HG03575 (cell line): ENCODE measurements at regions not wholly inside any gene's neighbourhood (a gene's known extent, or its start where the extent isn't known, plus 50 kb on each side); places are given as distances from the start of the nearest gene placed in this dataset.
"Not testable (repeated sequence)": the region's sequence is repeated elsewhere in the genome, so short reads cannot be mapped to it uniquely, and the experiment has no call there.

Experiments used
- ATAC-seq: cut with Tn5 transposase; IDR thresholded peaks from one replicate; pipeline ENCODE4 v1.9.1; 2021; ENCODE audit not compliant: unreplicated experiment, insufficient number of reproducible peaks, low FRiP score; ENCODE audit errors: extremely low read depth

DNA sequence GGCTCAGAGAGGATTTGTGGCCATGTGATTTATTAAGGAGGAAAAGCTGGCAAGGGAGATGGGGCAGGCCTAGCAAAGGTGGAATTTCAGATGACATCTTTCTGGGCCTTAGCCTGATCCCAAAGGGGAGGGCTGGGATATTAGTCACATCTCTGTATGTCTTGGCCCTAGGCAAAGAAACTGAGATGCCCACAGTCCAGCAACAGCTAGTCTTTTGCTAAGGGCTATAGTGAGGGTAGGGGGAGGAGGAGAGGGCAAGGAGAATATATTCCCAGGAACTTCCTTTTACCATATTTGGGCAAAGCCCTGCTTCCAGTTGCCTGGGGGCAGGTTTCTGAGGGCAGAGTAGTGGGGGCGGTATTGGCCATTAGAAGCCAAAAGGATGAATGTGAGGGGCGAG, 209.8 kb upstream of the NR3C2 start:
- no peak for ATAC-seq

DNA sequence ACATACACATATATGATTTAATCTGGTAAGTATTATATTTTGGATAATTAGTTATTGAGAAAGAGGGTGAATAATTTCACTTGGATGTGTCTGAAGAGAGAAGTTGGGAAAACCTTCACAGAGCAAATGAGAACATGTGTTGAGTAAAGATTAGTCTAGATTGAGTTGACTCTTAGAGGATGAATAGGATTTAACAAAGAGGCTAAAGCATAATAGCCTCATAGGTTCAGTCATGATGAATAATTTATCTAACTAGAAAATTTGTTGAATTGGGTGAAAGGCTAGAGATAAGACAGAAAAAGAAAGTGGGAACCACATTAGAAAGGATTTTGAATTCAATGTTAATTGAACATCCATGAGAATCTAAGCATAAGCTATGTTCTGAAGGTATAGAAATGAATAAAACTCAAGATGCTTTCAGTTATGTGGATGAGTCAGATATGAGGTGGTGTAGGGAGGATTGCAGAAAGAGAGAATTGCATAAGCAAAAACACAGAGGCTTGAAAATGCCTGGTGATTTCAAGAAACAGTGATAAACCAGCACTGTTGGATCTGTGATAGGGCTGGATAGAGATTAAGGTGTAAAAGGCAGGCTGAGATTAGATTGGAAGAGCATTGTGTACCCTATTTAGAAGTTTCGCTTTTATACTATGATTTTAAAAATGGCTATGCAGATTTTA, 207.6 kb upstream of the NR3C2 start:
- no peak for ATAC-seq

GRCh38 chr4:148643851-148644250, 201.6 kb upstream of the NR3C2 start:
- no peak for ATAC-seq

- ATAC-seq: no peak
Observed at GRCh38 chr4:148642907-148643306, 200.7 kb upstream of the NR3C2 start.

GRCh38 chr4:148638079-148638478, 195.9 kb upstream of the NR3C2 start:
- not testable (repeated sequence) for ATAC-seq

DNA sequence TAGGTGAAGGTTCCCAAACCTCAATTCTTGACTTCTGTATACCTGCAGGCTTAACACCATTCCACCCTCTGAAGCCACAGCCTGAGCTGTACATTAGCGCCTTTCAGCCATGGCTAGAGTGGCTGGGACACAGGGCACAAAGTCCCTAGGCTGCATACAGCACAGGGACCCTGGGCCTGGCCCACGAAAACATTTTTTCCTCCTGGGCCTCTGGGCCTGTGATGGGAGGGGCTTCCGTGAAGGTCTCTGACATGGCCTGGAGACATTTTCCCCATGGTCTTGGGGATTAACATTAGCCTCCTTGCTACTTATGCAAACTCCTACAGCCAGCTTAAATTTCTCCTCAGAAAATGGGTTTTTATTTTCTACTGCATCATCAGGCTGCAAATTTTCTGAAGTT, 195.2 kb upstream of the NR3C2 start:
- not testable (repeated sequence) for ATAC-seq

- no peak for ATAC-seq
Observed at GRCh38 chr4:148634476-148634875, 192.3 kb upstream of the NR3C2 start.

GRCh38 chr4:148633720-148634119, 191.5 kb upstream of the NR3C2 start:
- ATAC-seq: no peak

- ATAC-seq: no peak
Observed at GRCh38 chr4:148632476-148632875, 190.3 kb upstream of the NR3C2 start.

DNA sequence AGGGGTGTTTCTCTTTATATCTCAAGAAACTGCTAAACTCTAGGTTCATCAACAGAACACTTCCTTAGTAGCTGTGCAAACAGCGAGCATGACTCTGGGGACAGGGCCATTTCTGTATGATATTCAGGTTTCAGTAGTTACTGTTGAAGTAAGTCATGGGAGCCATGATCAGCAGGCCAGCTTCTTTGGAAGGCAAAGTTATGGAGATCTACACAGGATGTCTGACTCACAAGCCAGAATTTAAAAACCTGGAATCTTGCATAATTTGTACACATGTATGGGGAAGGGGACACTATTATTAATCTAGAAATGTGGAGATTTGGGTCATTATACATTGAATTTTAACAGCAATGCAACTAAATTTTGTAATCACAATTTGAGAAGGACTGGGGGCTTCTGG, 187.8 kb upstream of the NR3C2 start:
- ATAC-seq: no peak

GRCh38 chr4:148618856-148619255, 176.6 kb upstream of the NR3C2 start:
- ATAC-seq: no peak

- no peak for ATAC-seq
Observed at GRCh38 chr4:148608968-148609367, 166.8 kb upstream of the NR3C2 start.

DNA sequence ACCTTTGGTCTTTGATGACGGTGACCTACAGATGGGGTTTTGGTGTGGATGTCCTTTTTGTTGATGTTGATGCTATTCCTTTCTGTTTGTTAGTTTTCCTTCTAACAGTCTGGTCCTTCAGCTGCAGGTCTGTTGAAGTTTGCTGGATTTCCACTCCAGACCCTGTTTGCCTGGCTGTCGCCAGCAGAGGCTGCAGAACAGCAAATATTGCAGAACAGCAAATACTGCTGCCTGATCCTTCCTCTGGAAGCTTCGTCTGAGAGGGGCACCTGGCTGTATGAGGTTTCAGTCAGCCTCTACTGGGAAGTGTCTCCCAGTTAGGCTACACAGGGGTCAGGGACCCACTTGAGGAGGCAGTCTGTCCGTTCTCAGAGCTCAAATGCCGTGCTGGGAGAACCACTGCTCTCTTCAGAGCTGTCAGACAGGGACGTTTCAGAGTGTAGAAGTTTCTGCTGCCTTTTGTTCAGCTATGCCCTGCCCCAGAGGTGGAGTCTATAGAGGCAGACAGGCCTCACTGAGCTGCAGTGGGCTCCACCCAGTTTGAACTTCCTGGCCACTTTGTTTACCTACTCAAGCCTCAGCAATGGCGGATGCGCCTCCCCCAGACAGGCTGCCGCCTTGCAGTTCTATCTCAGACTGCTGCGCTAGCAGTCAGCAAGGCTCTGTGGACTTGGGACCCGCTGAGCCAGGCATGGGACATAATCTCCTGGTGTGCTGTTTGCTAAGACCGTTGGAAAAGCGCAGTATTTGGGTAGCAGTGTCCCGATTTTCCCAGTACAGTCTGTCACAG, 156.4 kb upstream of the NR3C2 start:
- ATAC-seq: not testable (repeated sequence)

- ATAC-seq: no peak
Observed at GRCh38 chr4:148589182-148589581, 147.0 kb upstream of the NR3C2 start.

GRCh38 chr4:148575577-148575976, 133.4 kb upstream of the NR3C2 start:
- no peak for ATAC-seq

- no peak for ATAC-seq
Observed at GRCh38 chr4:148574911-148575310, 132.7 kb upstream of the NR3C2 start.

DNA sequence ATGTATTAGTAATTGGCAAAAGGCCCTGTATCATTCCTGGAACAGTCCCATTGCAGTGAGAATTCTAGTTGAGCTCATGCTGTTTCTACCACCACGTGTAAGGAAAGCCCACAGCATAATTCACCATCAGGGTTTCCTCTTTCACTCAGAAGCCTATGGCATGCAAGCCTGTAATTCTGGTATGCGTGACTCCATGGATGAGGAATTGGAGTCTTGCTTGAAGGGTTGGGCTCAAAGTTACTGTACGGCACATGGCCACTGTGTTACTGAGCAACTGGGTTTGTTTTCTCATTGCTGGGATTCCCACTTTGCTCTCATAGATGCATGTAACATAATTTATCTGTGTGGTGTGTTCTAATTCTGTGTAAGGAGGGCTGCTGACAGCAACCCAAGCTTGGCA, 132.3 kb upstream of the NR3C2 start:
- no peak for ATAC-seq

GRCh38 chr4:148574066-148574465, 131.9 kb upstream of the NR3C2 start:
- ATAC-seq: no peak

DNA sequence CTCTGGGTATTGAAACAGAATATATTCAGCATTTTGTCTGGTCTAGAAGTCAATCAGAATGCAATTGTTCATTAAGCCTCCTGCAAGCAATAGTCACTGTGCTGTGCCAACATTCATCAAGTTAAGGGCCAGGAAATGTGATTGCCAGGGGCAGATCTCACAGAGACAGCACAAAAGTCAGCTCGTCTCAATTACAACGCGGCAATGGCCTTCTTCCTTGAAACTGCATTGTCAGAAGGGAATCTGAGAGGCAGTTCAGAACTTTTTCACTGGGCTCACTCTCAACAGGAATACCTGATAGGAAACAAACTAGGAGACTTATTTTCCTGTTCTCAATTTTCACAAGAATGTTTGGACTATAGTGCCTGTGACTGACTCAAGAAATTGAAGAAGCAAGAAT, 131.1 kb upstream of the NR3C2 start:
- no peak for ATAC-seq

- no peak for ATAC-seq
Observed at GRCh38 chr4:148565801-148566200, 123.6 kb upstream of the NR3C2 start.

GRCh38 chr4:148563684-148564083, 121.5 kb upstream of the NR3C2 start:
- ATAC-seq: no peak
